LNCaP clone FGC (cell line): ENCODE measurements at regions not wholly inside any gene's neighbourhood (a gene's known extent, or its start where the extent isn't known, plus 50 kb on each side); places are given as distances from the start of the nearest gene placed in this dataset.
A peak's percentile ranks its signal among the peaks of the same experiment; 100 is the strongest.

Source experiments
- DNase-seq: peaks from one replicate; pipeline ENCODE4 v3.0.0-alpha.2; 2011; ENCODE audit warnings: low read depth
- H3K4me3 ChIP-seq: 2 replicates; pipeline ENCODE4 v1.5.1; 2011; ENCODE audit warnings: mild to moderate bottlenecking, low read depth, low read length, control low read depth
- TF ChIP-seq, protein P1 (sequence below): IDR thresholded peaks from 2 replicates; pipeline ENCODE4 v1.5.1; 2012; ENCODE audit warnings: mild to moderate bottlenecking; ENCODE audit not compliant: control insufficient read depth, insufficient read depth; ENCODE audit errors: extremely low read depth

DNA sequence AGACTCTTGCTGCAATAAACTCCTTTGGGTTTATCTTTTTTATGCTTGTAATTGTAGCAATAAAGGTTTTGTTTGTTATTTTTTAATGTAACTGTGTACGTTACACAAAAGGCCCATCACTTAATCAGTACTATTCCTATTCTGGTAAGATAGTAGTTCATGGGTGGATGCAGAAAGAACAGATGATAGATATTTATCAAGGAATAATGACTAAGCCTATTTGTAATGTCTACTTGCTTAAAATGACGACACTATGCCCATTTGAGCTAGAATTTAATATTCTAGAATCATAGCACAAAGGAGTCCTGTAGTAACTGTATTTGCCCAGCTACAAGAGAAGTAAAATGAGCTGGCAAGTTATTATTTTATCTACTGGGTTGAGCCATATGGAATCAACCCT, 235.4 kb upstream of the DYNLRB2 start:
- no peak for DNase-seq
- no peak overlapping the region for H3K4me3 ChIP-seq
- TF ChIP-seq, protein P1, sequence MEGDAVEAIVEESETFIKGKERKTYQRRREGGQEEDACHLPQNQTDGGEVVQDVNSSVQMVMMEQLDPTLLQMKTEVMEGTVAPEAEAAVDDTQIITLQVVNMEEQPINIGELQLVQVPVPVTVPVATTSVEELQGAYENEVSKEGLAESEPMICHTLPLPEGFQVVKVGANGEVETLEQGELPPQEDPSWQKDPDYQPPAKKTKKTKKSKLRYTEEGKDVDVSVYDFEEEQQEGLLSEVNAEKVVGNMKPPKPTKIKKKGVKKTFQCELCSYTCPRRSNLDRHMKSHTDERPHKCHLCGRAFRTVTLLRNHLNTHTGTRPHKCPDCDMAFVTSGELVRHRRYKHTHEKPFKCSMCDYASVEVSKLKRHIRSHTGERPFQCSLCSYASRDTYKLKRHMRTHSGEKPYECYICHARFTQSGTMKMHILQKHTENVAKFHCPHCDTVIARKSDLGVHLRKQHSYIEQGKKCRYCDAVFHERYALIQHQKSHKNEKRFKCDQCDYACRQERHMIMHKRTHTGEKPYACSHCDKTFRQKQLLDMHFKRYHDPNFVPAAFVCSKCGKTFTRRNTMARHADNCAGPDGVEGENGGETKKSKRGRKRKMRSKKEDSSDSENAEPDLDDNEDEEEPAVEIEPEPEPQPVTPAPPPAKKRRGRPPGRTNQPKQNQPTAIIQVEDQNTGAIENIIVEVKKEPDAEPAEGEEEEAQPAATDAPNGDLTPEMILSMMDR, result no peak

DNA sequence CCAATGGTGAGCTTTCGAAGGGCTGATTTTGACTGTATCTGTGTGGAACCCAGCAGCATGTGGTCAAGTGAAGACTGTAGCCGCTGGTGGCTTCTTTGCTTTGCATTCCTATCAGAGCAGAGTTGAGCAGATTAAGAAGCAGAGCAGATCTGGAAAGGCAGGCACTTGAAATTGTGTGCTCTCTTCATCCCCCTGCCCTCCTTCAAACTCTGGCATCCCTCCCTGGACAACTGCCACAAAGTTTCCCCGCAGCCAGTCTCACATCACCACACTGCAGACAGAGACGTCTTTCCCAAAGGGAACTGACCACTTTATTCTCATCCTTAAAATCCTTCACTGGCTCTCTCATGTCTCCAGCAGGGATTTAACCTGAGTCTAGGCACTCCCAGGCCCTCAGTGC, 237.1 kb upstream of the DYNLRB2 start:
- TF ChIP-seq, protein P1, result no peak
- no peak overlapping the region for H3K4me3 ChIP-seq
- DNase-seq, result no peak

GRCh38 chr16:80300876-80301275, 239.9 kb upstream of the DYNLRB2 start:
- H3K4me3 ChIP-seq, result no peak overlapping the region
- TF ChIP-seq, protein P1, result no peak
- no peak for DNase-seq

GRCh38 chr16:80300456-80300855, 240.3 kb upstream of the DYNLRB2 start:
- TF ChIP-seq, protein P1, result no peak
- DNase-seq, result no peak
- H3K4me3 ChIP-seq, result no peak overlapping the region

- no peak overlapping the region for H3K4me3 ChIP-seq
- DNase-seq, result peak; percentile 81
- TF ChIP-seq, protein P1, result no peak
Measured at GRCh38 chr16:80299416-80299815, 241.4 kb upstream of the DYNLRB2 start.

DNA sequence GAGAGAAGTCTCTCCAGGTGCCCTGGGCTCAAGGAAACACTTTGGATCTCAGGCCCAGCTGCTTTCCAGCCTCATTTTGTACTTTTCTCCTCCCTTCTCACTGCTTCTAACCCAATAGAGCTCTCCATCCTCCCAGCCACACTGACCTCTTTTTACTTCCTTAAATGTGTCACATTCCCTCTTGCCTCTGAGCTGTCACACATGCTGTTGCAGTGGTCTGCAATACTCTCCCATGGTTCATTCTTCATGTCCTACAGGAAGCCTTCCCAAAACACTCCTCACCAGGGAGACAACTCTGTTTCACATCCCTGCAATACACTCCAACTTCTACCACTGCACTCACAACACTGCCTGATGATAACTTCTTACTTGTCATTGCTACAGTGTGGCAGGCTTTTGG, 242.1 kb upstream of the DYNLRB2 start:
- H3K4me3 ChIP-seq, result no peak overlapping the region
- no peak for DNase-seq
- TF ChIP-seq, protein P1, result no peak

GRCh38 chr16:80296034-80296433, 244.8 kb upstream of the DYNLRB2 start:
- no peak overlapping the region for H3K4me3 ChIP-seq
- TF ChIP-seq, protein P1, result no peak

More at GRCh38 chr16:80296034-80296433, 244.8 kb upstream of the DYNLRB2 start:
- DNase-seq, result no peak
